Subcutaneous adipose tissue (tissue), 1 donor: ENCODE measurements at regions not wholly inside any gene's neighbourhood (a gene's known extent, or its start where the extent isn't known, plus 50 kb on each side); places are given as distances from the start of the nearest gene placed in this dataset.

Experiments
- TF ChIP-seq, protein P1 (sequence below): fragments of 450-650 bp; IDR thresholded peaks from one replicate; pipeline ENCODE4 v1.5.1; 2016; ENCODE audit warnings: low read depth, mild to moderate bottlenecking, control low read depth, antibody characterized with exemption, moderate library complexity

DNA sequence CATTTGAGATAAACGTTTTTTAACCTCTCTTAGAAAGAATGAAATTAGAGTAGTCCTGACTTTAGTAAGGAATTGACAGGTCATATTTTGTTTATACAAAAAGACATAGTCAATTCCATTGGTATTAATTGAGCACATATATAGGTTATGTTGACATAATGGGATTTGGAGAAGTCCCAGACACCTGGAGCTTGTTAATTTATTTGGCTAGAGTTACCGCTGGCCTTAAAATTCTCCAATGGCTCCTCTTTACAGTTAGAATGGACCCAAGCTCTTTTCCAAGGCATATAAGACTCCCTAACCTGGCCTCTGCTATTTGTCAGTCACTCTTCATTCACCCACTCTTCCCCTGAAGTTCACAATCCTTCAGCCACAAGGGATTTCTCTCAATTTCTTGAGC lies 221.3 kb downstream of the CBLN4 start:
- TF ChIP-seq, protein P1, sequence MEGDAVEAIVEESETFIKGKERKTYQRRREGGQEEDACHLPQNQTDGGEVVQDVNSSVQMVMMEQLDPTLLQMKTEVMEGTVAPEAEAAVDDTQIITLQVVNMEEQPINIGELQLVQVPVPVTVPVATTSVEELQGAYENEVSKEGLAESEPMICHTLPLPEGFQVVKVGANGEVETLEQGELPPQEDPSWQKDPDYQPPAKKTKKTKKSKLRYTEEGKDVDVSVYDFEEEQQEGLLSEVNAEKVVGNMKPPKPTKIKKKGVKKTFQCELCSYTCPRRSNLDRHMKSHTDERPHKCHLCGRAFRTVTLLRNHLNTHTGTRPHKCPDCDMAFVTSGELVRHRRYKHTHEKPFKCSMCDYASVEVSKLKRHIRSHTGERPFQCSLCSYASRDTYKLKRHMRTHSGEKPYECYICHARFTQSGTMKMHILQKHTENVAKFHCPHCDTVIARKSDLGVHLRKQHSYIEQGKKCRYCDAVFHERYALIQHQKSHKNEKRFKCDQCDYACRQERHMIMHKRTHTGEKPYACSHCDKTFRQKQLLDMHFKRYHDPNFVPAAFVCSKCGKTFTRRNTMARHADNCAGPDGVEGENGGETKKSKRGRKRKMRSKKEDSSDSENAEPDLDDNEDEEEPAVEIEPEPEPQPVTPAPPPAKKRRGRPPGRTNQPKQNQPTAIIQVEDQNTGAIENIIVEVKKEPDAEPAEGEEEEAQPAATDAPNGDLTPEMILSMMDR = no peak

DNA sequence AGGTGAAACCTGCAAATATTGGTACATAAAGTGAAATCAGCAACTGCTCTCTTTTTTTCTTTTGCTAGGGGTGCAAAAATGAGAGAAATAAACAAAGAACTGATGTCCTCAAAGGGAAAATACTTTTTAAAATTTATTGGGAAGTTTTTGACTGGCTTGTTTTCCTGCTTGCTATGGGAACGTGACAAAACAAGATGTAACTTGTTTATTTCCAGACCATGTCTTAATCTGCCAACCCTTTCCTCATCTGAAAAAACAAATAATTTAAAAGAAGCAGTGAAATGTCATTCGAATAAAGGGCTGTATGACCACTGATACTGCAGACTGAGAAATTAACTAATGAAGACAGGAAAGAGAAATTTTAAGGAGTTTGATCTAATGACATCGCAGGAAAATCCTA lies 221.9 kb downstream of the CBLN4 start:
- TF ChIP-seq, protein P1 = no peak

DNA sequence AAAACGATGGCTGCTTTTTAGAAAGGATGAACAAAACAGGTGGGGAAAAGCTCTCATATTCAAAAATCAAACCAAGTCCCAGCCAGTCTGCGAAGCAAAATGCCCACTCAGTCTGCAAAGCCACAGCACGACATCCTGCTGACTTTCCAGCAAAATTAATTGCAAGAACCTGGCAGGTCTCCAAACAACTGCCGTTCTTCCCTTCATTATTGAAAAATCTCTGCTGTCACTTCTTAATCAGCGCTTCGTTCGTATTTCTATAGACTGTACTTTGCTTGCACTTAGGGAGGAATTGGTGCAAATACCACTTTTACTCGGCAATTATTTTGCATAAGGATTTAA lies 222.4 kb downstream of the CBLN4 start:
- TF ChIP-seq, protein P1 = no peak

DNA sequence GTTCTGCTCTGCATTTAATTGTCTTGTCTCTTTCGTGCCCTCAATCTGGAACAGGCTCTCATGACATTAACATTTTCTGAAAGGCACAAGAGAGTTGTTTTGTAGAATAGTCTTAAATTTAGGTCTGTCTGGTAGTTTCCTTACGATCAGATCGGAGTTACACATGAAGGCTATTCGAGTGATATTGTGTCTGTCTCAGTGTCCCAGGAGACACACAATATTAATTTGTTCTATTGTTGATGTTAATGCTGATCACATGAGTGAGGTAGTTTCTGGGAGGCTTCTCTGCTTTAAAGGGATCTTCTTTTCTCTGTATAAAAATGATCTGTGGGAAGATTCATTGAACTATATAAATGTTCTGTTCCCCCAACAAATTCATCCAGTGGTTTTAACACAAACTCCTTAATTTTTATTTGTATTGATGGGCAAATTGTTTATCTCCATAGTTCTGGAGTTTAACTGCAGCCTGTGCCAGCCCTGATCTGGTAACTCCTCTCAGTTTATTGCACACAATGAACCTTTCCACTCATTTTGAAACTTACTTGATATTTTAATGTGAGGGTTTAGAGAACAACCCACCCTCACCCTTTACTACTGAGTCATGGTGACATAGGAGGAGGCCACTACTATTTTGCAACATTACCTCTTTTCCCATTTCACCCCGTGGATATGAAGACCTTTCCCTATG lies 223.0 kb downstream of the CBLN4 start:
- TF ChIP-seq, protein P1 = no peak

DNA sequence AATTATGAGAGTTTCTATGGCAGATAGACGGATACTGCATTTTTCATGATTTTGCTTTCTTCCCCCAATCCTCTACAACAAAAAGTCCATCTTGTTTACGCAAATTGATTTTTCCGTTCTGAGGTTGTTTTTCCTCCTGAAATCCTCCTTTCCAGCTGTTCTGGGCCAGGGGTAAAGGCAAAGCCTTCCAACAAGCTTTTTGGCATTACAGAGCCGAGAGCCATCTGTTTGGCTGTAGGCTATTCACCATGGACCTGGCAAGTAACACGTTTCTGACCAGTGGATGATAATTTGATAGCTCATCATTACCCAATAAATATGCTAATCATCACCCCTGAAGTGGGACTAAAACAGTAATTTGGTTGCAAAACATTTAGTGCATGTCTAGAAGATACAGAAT lies 226.5 kb downstream of the CBLN4 start:
- TF ChIP-seq, protein P1 = no peak

DNA sequence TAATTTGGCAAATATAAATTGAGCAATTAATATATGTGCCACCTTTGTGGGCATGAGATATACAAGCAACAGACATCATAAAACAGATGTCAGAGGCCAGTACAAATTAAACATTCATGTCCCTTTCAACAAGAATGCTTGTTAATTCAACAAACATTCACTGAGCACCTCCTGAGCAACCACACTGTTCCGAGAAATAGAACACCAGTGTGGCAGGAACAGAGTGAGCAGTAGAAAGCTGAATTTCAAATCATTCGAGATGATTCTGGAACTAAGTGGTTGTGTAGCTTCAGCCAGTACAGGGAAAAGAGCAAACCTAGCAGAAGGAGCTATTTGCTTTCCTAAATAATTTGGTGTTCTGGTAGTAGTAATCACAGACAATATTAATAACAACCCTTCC lies 227.7 kb downstream of the CBLN4 start:
- TF ChIP-seq, protein P1 = no peak

DNA sequence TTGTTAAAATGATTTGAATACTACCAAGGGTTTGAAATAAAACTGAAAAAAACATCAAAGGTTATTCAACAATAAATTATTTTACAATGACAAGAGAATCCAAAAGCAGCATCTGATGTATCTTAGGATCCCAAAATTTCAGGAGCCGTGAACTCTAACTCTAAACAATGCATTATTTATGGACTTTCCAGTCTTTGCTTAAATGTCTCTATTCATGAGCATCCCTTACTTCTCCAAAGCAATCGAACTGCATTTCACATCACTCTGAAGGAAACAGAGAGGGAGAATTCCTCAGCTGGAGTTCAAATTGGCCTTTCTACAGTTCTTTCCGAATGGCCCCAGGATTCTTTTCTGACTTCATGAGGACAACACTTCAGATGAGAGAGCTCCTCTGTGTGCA lies 229.1 kb downstream of the CBLN4 start:
- TF ChIP-seq, protein P1 = no peak
